Osteocyte (in vitro differentiated cells): ENCODE measurements at regions not wholly inside any gene's neighbourhood (a gene's known extent, or its start where the extent isn't known, plus 50 kb on each side); places are given as distances from the start of the nearest gene placed in this dataset.
"Not testable (repeated sequence)": the region's sequence is repeated elsewhere in the genome, so short reads cannot be mapped to it uniquely, and the experiment has no call there.

Experiments used
- DNase-seq: peaks from one replicate; pipeline ENCODE4 v3.0.0; 2021; ENCODE audit warnings: mixed read lengths; ENCODE audit not compliant: unreplicated experiment; ENCODE audit errors: extremely low spot score
- H3K27ac Mint-ChIP-seq: one replicate; pipeline ENCODE4 v1.8.0; 2021; ENCODE audit warnings: mild to moderate bottlenecking, mixed read lengths; ENCODE audit not compliant: unreplicated experiment
- H3K27me3 Mint-ChIP-seq: one replicate; pipeline ENCODE4 v1.8.0; 2021; ENCODE audit warnings: mixed read lengths; ENCODE audit not compliant: unreplicated experiment
- H3K36me3 Mint-ChIP-seq: one replicate; pipeline ENCODE4 v1.8.0; 2021; ENCODE audit warnings: mixed read lengths; ENCODE audit not compliant: unreplicated experiment
- H3K4me1 Mint-ChIP-seq: one replicate; pipeline ENCODE4 v1.8.0; 2021; ENCODE audit warnings: mixed read lengths; ENCODE audit not compliant: unreplicated experiment
- H3K4me3 Mint-ChIP-seq: one replicate; pipeline ENCODE4 v1.8.0; 2021; ENCODE audit warnings: mild to moderate bottlenecking, moderate library complexity, mixed read lengths; ENCODE audit not compliant: unreplicated experiment
- H3K9me3 Mint-ChIP-seq: one replicate; pipeline ENCODE4 v1.8.0; 2021; ENCODE audit warnings: mixed read lengths; ENCODE audit not compliant: unreplicated experiment
- CTCF ChIP-seq: fragments of 200-600 bp; sonication (generic); IDR thresholded peaks from 2 replicates; pipeline ENCODE4 v1.5.0; 2021; ENCODE audit warnings: antibody characterized with exemption, mild to moderate bottlenecking, moderate library complexity

GRCh38 chr15:98106615-98107194 is 146.2 kb downstream of the ARRDC4 start:
- H3K9me3 Mint-ChIP-seq, H3K36me3 Mint-ChIP-seq, H3K27ac Mint-ChIP-seq, H3K4me3 Mint-ChIP-seq, H3K27me3 Mint-ChIP-seq: not testable (repeated sequence)
- DNase-seq, result peak; percentile 13
- peaks cover 10% of the 10 kb centered on the region for H3K4me1 Mint-ChIP-seq

- TF ChIP-seq CTCF, result no peak
- H3K27me3 Mint-ChIP-seq, result no peaks in the 10 kb centered on the region
- H3K27ac Mint-ChIP-seq, result no peak overlapping the region
- H3K9me3 Mint-ChIP-seq, result no peaks in the 10 kb centered on the region
- H3K36me3 Mint-ChIP-seq, result no peaks in the 10 kb centered on the region
- H3K4me1 Mint-ChIP-seq, result peaks cover 5% of the 10 kb centered on the region
- no peak for DNase-seq
- H3K4me3 Mint-ChIP-seq, result no peak overlapping the region
These were observed 151.3 kb downstream of the ARRDC4 start for GRCh38 chr15:98111806-98112205.

- no peaks in the 10 kb centered on the region for H3K4me1 Mint-ChIP-seq
- no peaks in the 10 kb centered on the region for H3K9me3 Mint-ChIP-seq
- no peaks in the 10 kb centered on the region for H3K27me3 Mint-ChIP-seq
- no peaks in the 10 kb centered on the region for H3K36me3 Mint-ChIP-seq
- TF ChIP-seq CTCF, result no peak
- H3K27ac Mint-ChIP-seq, result no peak overlapping the region
- no peak overlapping the region for H3K4me3 Mint-ChIP-seq
- DNase-seq, result no peak
These were observed 152.8 kb downstream of the ARRDC4 start for GRCh38 chr15:98113327-98113726.

- Mint-ChIP-seq H3K9me3 (no peaks in the 10 kb centered on the region), H3K4me1 (peaks cover 47% of the 10 kb centered on the region), H3K27ac (peak overlapping the region; percentile 11), H3K27me3 (no peaks in the 10 kb centered on the region), H3K36me3 (no peaks in the 10 kb centered on the region), H3K4me3 (no peak overlapping the region)
- TF ChIP-seq CTCF, result no peak
- DNase-seq, result no peak
These were observed 160.1 kb downstream of the ARRDC4 start for GRCh38 chr15:98120561-98120960.

GRCh38 chr15:98121536-98121935 is 161.0 kb downstream of the ARRDC4 start:
- peak overlapping the region; percentile 84 for H3K27ac Mint-ChIP-seq
- H3K9me3 Mint-ChIP-seq, result no peaks in the 10 kb centered on the region
- DNase-seq, result no peak
- H3K27me3 Mint-ChIP-seq, result no peaks in the 10 kb centered on the region
- peaks cover 49% of the 10 kb centered on the region for H3K4me1 Mint-ChIP-seq
- no peak for TF ChIP-seq CTCF
- H3K4me3 Mint-ChIP-seq, result peak overlapping the region; percentile 4
- no peaks in the 10 kb centered on the region for H3K36me3 Mint-ChIP-seq

GRCh38 chr15:98121957-98122356 is 161.5 kb downstream of the ARRDC4 start:
- peak overlapping the region; percentile 4 for H3K4me3 Mint-ChIP-seq
- peak overlapping the region; percentile 84 for H3K27ac Mint-ChIP-seq
- no peaks in the 10 kb centered on the region for H3K36me3 Mint-ChIP-seq
- DNase-seq, result no peak
- no peaks in the 10 kb centered on the region for H3K27me3 Mint-ChIP-seq
- H3K9me3 Mint-ChIP-seq, result no peaks in the 10 kb centered on the region
- peaks cover 53% of the 10 kb centered on the region for H3K4me1 Mint-ChIP-seq
- no peak for TF ChIP-seq CTCF
